Right cardiac atrium (tissue), 5 donors: ENCODE measurements at regions not wholly inside any gene's neighbourhood (a gene's known extent, or its start where the extent isn't known, plus 50 kb on each side); places are given as distances from the start of the nearest gene placed in this dataset.
"Not testable (repeated sequence)": the region's sequence is repeated elsewhere in the genome, so short reads cannot be mapped to it uniquely, and the experiment has no call there.

Experiments
- ATAC-seq, 2 donors: fragments of 200-7000 bp; cut with Tn5 transposase; one replicate each; pipeline versions ENCODE4 v1.8.0 to v1.9.1; 2020; ENCODE audit warnings: moderate library complexity in 2 of 2, mild to moderate bottlenecking in 1 of 2
- DNase-seq, 3 donors: peaks; one replicate each; pipeline ENCODE4 v3.0.0-alpha.2; 2020
- H3K27ac ChIP-seq: one replicate; pipeline ENCODE4 v1.5.1; 2013; ENCODE audit warnings: mild to moderate bottlenecking, low read length, control low read depth, moderate library complexity
- H3K27me3 ChIP-seq: one replicate; pipeline ENCODE4 v1.6.1; 2013; ENCODE audit not compliant: control insufficient read depth, insufficient read depth
- H3K4me1 ChIP-seq: one replicate; pipeline ENCODE4 v1.6.1; 2013; ENCODE audit warnings: low read length; ENCODE audit not compliant: control insufficient read depth, insufficient read depth
- H3K4me3 ChIP-seq: one replicate; pipeline ENCODE4 v1.5.1; 2013; ENCODE audit warnings: low read length, control low read depth
- H3K9me3 ChIP-seq: one replicate; pipeline ENCODE4 v1.6.1; 2013; ENCODE audit warnings: low read length; ENCODE audit not compliant: control insufficient read depth
- WGBS: extraction: QIAGEN DNeasy Blood & Tissue Kit; methylation state at CpG from one replicate; pipeline ENCODE4 v1.1.7; 2013; 5-methylcytosine and 5-hydroxymethylcytosine counted together
- intact Hi-C, 4 donors: fragments of 100-400 bp; cut with DNase I; formaldehyde crosslinking; loops; one replicate each; pipeline versions ENCODE4 v1.11.0 to v1.14.0; 2022 to 2023
- donor health status: healthy with polysubstance abuse.
- donor health status: DM: no; HTN: yes; CAD: no.
- donor health status: DM: no; HTN: no; CAD: no.
- donor health status: DM: no; HTN: yes; CAD: no; lungs with severe emphysema.
- donor health status: DM: yes; HTN: yes; CAD: no.

GRCh38 chr18:42549596-42549995 lies 565.9 kb downstream of the RIT2 start:
- H3K9me3 ChIP-seq = no peaks in the 10 kb centered on the region
- H3K27me3 ChIP-seq = no peaks in the 10 kb centered on the region
- no peaks in the 10 kb centered on the region for H3K4me1 ChIP-seq
- no peak overlapping the region for H3K27ac ChIP-seq
- 86% methylated on average over 3 of the region's 3 CpGs for WGBS
- DNase-seq = no peak
- no peak overlapping the region for H3K4me3 ChIP-seq
- ATAC-seq = no peak
- intact Hi-C loops = no loop called here

- ATAC-seq, DNase-seq, H3K27ac ChIP-seq, H3K27me3 ChIP-seq, H3K4me1 ChIP-seq, H3K9me3 ChIP-seq, H3K4me3 ChIP-seq, intact Hi-C loops: not testable (repeated sequence)
- WGBS = 79% methylated on average over 4 of the region's 4 CpGs
Measured at GRCh38 chr18:42552559-42552958, 562.9 kb downstream of the RIT2 start.

GRCh38 chr18:42559069-42559690 lies 556.3 kb downstream of the RIT2 start:
- H3K27ac ChIP-seq = no peak overlapping the region
- DNase-seq (no peak), ATAC-seq (no peak)
- intact Hi-C loops = no loop called here
- 33% methylated on average over 2 of the region's 2 CpGs for WGBS
- H3K27me3 ChIP-seq = no peaks in the 10 kb centered on the region
- H3K9me3 ChIP-seq = no peaks in the 10 kb centered on the region
- no peaks in the 10 kb centered on the region for H3K4me1 ChIP-seq
- no peak overlapping the region for H3K4me3 ChIP-seq

GRCh38 chr18:42561521-42561920 lies 554.0 kb downstream of the RIT2 start:
- Histone ChIP-seq H3K27ac (no peak overlapping the region), H3K4me3 (no peak overlapping the region), H3K9me3 (no peaks in the 10 kb centered on the region), H3K4me1 (no peaks in the 10 kb centered on the region), H3K27me3 (no peaks in the 10 kb centered on the region)
- 72% methylated on average over 1 of the region's 1 CpG for WGBS
- intact Hi-C loops = no loop called here
- ATAC-seq (no peak), DNase-seq (no peak)

- 73% methylated on average over 3 of the region's 3 CpGs for WGBS
- ATAC-seq = no peak
- intact Hi-C loops = no loop called here
- Histone ChIP-seq H3K4me1 (no peaks in the 10 kb centered on the region), H3K27me3 (no peaks in the 10 kb centered on the region), H3K4me3 (no peak overlapping the region), H3K9me3 (no peaks in the 10 kb centered on the region), H3K27ac (no peak overlapping the region)
- DNase-seq = no peak
Measured at GRCh38 chr18:42563995-42564394, 551.5 kb downstream of the RIT2 start.

- Histone ChIP-seq H3K4me1 (no peaks in the 10 kb centered on the region), H3K4me3 (no peak overlapping the region), H3K9me3 (no peaks in the 10 kb centered on the region), H3K27me3 (no peaks in the 10 kb centered on the region), H3K27ac (no peak overlapping the region)
- 58% methylated on average over 1 of the region's 1 CpG for WGBS
- intact Hi-C loops = no loop called here
- DNase-seq (no peak), ATAC-seq (no peak)
Measured at GRCh38 chr18:42564761-42565160, 550.7 kb downstream of the RIT2 start.

GRCh38 chr18:42568773-42569172 lies 546.7 kb downstream of the RIT2 start:
- Histone ChIP-seq H3K4me1 (no peaks in the 10 kb centered on the region), H3K27me3 (no peaks in the 10 kb centered on the region), H3K9me3 (no peaks in the 10 kb centered on the region), H3K27ac (no peak overlapping the region), H3K4me3 (no peak overlapping the region)
- intact Hi-C loops = no loop called here
- DNase-seq (no peak), ATAC-seq (no peak)
- 91% methylated on average over 2 of the region's 2 CpGs for WGBS

GRCh38 chr18:42574871-42575270 lies 540.6 kb downstream of the RIT2 start:
- Histone ChIP-seq H3K4me1 (no peaks in the 10 kb centered on the region), H3K9me3 (no peaks in the 10 kb centered on the region), H3K27me3 (no peaks in the 10 kb centered on the region), H3K27ac (no peak overlapping the region), H3K4me3 (no peak overlapping the region)
- intact Hi-C loops = no loop called here
- peak in 1 of 3 donors; percentile 20 for DNase-seq
- WGBS = 49% methylated on average over 4 of the region's 4 CpGs
- ATAC-seq = no peak

GRCh38 chr18:42576124-42576523 lies 539.4 kb downstream of the RIT2 start:
- H3K9me3 ChIP-seq = no peaks in the 10 kb centered on the region
- H3K27ac ChIP-seq = no peak overlapping the region
- DNase-seq (no peak), ATAC-seq (no peak)
- no peaks in the 10 kb centered on the region for H3K4me1 ChIP-seq
- no peak overlapping the region for H3K4me3 ChIP-seq
- H3K27me3 ChIP-seq = no peaks in the 10 kb centered on the region
- intact Hi-C loops = no loop called here

- no peak overlapping the region for H3K4me3 ChIP-seq
- H3K4me1 ChIP-seq = no peaks in the 10 kb centered on the region
- no peaks in the 10 kb centered on the region for H3K9me3 ChIP-seq
- no peaks in the 10 kb centered on the region for H3K27me3 ChIP-seq
- no peak overlapping the region for H3K27ac ChIP-seq
- no peak for ATAC-seq
- no peak for DNase-seq
- intact Hi-C loops = no loop called here
Measured at GRCh38 chr18:42578792-42579191, 536.7 kb downstream of the RIT2 start.

GRCh38 chr18:42582266-42582665 lies 533.2 kb downstream of the RIT2 start:
- WGBS = 91% methylated on average over 1 of the region's 1 CpG
- Histone ChIP-seq H3K9me3 (no peaks in the 10 kb centered on the region), H3K27ac (no peak overlapping the region), H3K27me3 (no peaks in the 10 kb centered on the region), H3K4me1 (no peaks in the 10 kb centered on the region), H3K4me3 (no peak overlapping the region)
- intact Hi-C loops = no loop called here
- DNase-seq = no peak
- no peak for ATAC-seq

GRCh38 chr18:42583283-42583731 lies 532.2 kb downstream of the RIT2 start:
- Histone ChIP-seq H3K27ac (no peak overlapping the region), H3K4me3 (no peak overlapping the region), H3K4me1 (no peaks in the 10 kb centered on the region), H3K27me3 (no peaks in the 10 kb centered on the region), H3K9me3 (no peaks in the 10 kb centered on the region)
- ATAC-seq = peak; percentile 46 to 48
- intact Hi-C loops = no loop called here
- no peak for DNase-seq
- 38% methylated on average over 1 of the region's 1 CpG for WGBS
